ENCODE measurements at regions not wholly inside any gene's neighbourhood (a gene's known extent, or its start where the extent isn't known, plus 50 kb on each side); places are given as distances from the start of the nearest gene placed in this dataset.

DNA sequence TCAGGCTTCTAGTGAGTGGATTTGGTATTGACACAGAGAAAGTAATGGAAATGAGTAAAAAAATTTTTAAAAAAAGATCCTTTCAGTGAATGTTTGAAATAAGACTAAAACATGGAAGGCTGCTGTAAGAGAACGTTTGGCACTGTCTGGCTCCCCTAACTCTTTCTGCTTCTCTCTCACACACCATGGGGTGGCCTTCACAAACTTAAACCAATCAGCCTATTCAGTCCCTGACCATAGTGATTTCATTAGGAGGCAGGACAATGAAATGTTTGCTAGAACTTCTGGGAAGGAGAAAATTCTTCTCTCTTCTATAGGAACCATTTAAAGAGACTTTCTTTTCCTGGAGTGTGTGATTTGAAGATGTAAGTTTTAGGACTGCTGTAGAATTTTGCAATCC, 84.2 kb upstream of the GRIN2B start:
- POLR2A ChIA-PET = interaction anchor here (1.1 kb wide), 1 partner anchor 93 kb away, joined by 3 read pairs; no protein-coding TSS in a partner anchor
- H3K27ac ChIP-seq (ENCODE audit: low read depth, low read length, poor library complexity, severe bottlenecking) = peak overlapping the region; percentile 80
- no peaks in the 10 kb centered on the region for H3K9me2 ChIP-seq (ENCODE audit: insufficient read depth, low read length)
- H3K36me3 ChIP-seq (ENCODE audit: insufficient read depth, low read length) = peaks cover 5% of the 10 kb centered on the region; the same call in 1 of the 2 replicates
- H2AFZ ChIP-seq (ENCODE audit: low read length) = peak overlapping the region; percentile 61
- no peak for TF ChIP-seq EZH2phosphoT487 (IDR thresholded peaks at IDR 0.05; ENCODE audit: borderline replicate concordance, low read depth, low read length)
- TF ChIP-seq, protein P1, sequence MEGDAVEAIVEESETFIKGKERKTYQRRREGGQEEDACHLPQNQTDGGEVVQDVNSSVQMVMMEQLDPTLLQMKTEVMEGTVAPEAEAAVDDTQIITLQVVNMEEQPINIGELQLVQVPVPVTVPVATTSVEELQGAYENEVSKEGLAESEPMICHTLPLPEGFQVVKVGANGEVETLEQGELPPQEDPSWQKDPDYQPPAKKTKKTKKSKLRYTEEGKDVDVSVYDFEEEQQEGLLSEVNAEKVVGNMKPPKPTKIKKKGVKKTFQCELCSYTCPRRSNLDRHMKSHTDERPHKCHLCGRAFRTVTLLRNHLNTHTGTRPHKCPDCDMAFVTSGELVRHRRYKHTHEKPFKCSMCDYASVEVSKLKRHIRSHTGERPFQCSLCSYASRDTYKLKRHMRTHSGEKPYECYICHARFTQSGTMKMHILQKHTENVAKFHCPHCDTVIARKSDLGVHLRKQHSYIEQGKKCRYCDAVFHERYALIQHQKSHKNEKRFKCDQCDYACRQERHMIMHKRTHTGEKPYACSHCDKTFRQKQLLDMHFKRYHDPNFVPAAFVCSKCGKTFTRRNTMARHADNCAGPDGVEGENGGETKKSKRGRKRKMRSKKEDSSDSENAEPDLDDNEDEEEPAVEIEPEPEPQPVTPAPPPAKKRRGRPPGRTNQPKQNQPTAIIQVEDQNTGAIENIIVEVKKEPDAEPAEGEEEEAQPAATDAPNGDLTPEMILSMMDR (conservative IDR thresholded peaks at IDR 0.05; ENCODE audit: low read length) = no peak
- H3K9me3 ChIP-seq (ENCODE audit: low read length) = peaks cover 9% of the 10 kb centered on the region; the same call in 1 of the 2 replicates
- no TSS peak for BruUV-seq (replicated peaks)
- H4K20me1 ChIP-seq (ENCODE audit: insufficient read depth, low read length) = no peaks in the 10 kb centered on the region
- no peaks in the 10 kb centered on the region for H3K79me2 ChIP-seq (ENCODE audit: insufficient read depth, low read depth, low read length)
- H3K4me1 ChIP-seq (ENCODE audit: insufficient read depth, low read length, poor library complexity, severe bottlenecking) = peaks cover 22% of the 10 kb centered on the region
- CTCF ChIA-PET (ENCODE audit: unreplicated experiment) = no interaction called here
- intact Hi-C loops (cut with micrococcal nuclease; ENCODE audit: unreplicated experiment) = loop anchor here (5.0 kb wide), 1 partner anchor 102 kb away; no protein-coding TSS in a partner anchor
- DNase-seq (ENCODE audit: low spot score) = peak; percentile 8
- no peak overlapping the region for H3K4me3 ChIP-seq (ENCODE audit: low read depth, low read length, poor library complexity, severe bottlenecking)
- peak overlapping the region; percentile 41 for H3K4me2 ChIP-seq (ENCODE audit: low read length)

DNA sequence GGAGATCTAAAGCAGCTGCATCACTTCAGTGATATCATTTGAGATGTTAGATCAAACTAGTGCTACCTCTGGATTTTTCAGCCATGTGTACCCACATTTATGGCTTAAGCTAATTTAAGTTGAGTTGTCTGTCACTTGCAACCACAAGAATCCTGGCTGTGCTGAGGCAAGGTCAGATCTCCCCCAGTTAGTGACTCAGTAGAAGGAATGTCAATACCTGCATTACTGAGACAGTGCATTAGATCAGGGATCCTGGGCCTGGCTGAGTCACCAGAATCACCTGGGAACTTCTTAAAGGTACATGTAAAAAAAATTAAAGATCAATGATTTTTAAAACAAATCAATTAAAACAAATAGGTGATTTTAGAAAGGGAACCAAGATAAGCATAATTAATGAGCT, 84.6 kb upstream of the GRIN2B start:
- Histone ChIP-seq H3K79me2 (ENCODE audit: insufficient read depth, low read depth, low read length) (no peaks in the 10 kb centered on the region), H3K4me3 (ENCODE audit: low read depth, low read length, poor library complexity, severe bottlenecking) (no peak overlapping the region), H3K9me3 (ENCODE audit: low read length) (peaks cover 9% of the 10 kb centered on the region; the same call in 1 of the 2 replicates), H2AFZ (ENCODE audit: low read length) (peak overlapping the region; percentile 61), H3K27ac (ENCODE audit: low read depth, low read length, poor library complexity, severe bottlenecking) (peak overlapping the region; percentile 80), H3K36me3 (ENCODE audit: insufficient read depth, low read length) (peaks cover 5% of the 10 kb centered on the region; the same call in 1 of the 2 replicates), H4K20me1 (ENCODE audit: insufficient read depth, low read length) (no peaks in the 10 kb centered on the region), H3K4me1 (ENCODE audit: insufficient read depth, low read length, poor library complexity, severe bottlenecking) (peaks cover 22% of the 10 kb centered on the region), H3K4me2 (ENCODE audit: low read length) (peak overlapping the region; percentile 41), H3K9me2 (ENCODE audit: insufficient read depth, low read length) (no peaks in the 10 kb centered on the region)
- ChIA-PET POLR2A (interaction anchor here (0.6 to 1.1 kb wide), 3 partner anchors 20 to 713 kb away, joined by 3 read pairs; no protein-coding TSS in a partner anchor), CTCF (ENCODE audit: unreplicated experiment) (no interaction called here)
- TF ChIP-seq, protein P1 (conservative IDR thresholded peaks at IDR 0.05; ENCODE audit: low read length) = no peak
- TF ChIP-seq EZH2phosphoT487 (IDR thresholded peaks at IDR 0.05; ENCODE audit: borderline replicate concordance, low read depth, low read length) = no peak
- no peak for DNase-seq (ENCODE audit: low spot score)
- no TSS peak for BruUV-seq (replicated peaks)
- intact Hi-C loops (cut with micrococcal nuclease; ENCODE audit: unreplicated experiment) = loop anchor here (5.0 kb wide), 1 partner anchor 101 kb away; no protein-coding TSS in a partner anchor

DNA sequence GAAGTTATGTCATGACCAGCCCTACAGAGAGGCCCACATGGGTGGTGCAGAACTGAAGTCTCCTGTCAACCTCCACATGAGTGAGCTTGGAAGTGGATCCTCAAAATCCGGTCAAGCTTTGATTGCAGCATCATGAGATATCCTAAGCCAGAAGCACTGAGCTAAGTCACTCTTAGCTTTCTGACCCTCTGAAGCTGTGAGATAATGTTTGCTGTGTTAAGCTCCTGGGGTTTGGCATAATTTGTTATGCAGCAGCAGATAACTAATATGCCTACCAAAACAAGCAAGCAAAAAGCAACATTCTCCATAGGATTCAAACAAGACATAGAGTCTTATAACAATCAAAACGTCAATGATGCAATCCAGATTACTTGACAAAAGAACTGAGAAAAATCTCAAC, 87.6 kb upstream of the GRIN2B start:
- peaks cover 22% of the 10 kb centered on the region for H3K4me1 ChIP-seq (ENCODE audit: insufficient read depth, low read length, poor library complexity, severe bottlenecking)
- POLR2A ChIA-PET = interaction anchor here (0.5 kb wide), 1 partner anchor 814 kb away, joined by 3 read pairs; no protein-coding TSS in a partner anchor
- H4K20me1 ChIP-seq (ENCODE audit: insufficient read depth, low read length) = no peaks in the 10 kb centered on the region
- intact Hi-C loops (cut with micrococcal nuclease; ENCODE audit: unreplicated experiment) = loop anchor here (5.0 kb wide), 1 partner anchor 98 kb away; no protein-coding TSS in a partner anchor
- no peak overlapping the region for H3K27ac ChIP-seq (ENCODE audit: low read depth, low read length, poor library complexity, severe bottlenecking)
- H3K79me2 ChIP-seq (ENCODE audit: insufficient read depth, low read depth, low read length) = no peaks in the 10 kb centered on the region
- no peak for DNase-seq (ENCODE audit: low spot score)
- H2AFZ ChIP-seq (ENCODE audit: low read length) = no peak overlapping the region
- no peak overlapping the region for H3K4me2 ChIP-seq (ENCODE audit: low read length)
- no TSS peak for BruUV-seq (replicated peaks)
- no peaks in the 10 kb centered on the region for H3K9me2 ChIP-seq (ENCODE audit: insufficient read depth, low read length)
- CTCF ChIA-PET (ENCODE audit: unreplicated experiment) = no interaction called here
- peaks cover 5% of the 10 kb centered on the region; the same call in 1 of the 2 replicates for H3K36me3 ChIP-seq (ENCODE audit: insufficient read depth, low read length)
- H3K9me3 ChIP-seq (ENCODE audit: low read length) = peaks cover 9% of the 10 kb centered on the region; the same call in 1 of the 2 replicates
- TF ChIP-seq, protein P1 (conservative IDR thresholded peaks at IDR 0.05; ENCODE audit: low read length) = no peak
- no peak for TF ChIP-seq EZH2phosphoT487 (IDR thresholded peaks at IDR 0.05; ENCODE audit: borderline replicate concordance, low read depth, low read length)
- no peak overlapping the region for H3K4me3 ChIP-seq (ENCODE audit: low read depth, low read length, poor library complexity, severe bottlenecking)
